GM15510 (cell line): ENCODE measurements at regions not wholly inside any gene's neighbourhood (a gene's known extent, or its start where the extent isn't known, plus 50 kb on each side); places are given as distances from the start of the nearest gene placed in this dataset.
A peak's percentile ranks its signal among the peaks of the same experiment; 100 is the strongest.

Experiments
- POLR2A ChIP-seq: IDR thresholded peaks from 3 replicates; pipeline ENCODE4 v1.6.1; 2011; ENCODE audit warnings: borderline replicate concordance; ENCODE audit not compliant: insufficient read length; ENCODE audit errors: extremely low read depth

GRCh38 chr17:47066841-47067682, 88.0 kb upstream of the RPRML start:
- peak; percentile 85 for TF ChIP-seq POLR2A

GRCh38 chr17:47066095-47066494, 87.0 kb upstream of the RPRML start:
- no peak for TF ChIP-seq POLR2A

GRCh38 chr17:47064684-47065083, 85.6 kb upstream of the RPRML start:
- no peak for TF ChIP-seq POLR2A

- no peak for TF ChIP-seq POLR2A
These were observed 84.4 kb upstream of the RPRML start for GRCh38 chr17:47063475-47063874.

GRCh38 chr17:47057830-47058229, 78.8 kb upstream of the RPRML start:
- no peak for TF ChIP-seq POLR2A
